ENCODE measurements at regions not wholly inside any gene's neighbourhood (a gene's known extent, or its start where the extent isn't known, plus 50 kb on each side); places are given as distances from the start of the nearest gene placed in this dataset.

DNA sequence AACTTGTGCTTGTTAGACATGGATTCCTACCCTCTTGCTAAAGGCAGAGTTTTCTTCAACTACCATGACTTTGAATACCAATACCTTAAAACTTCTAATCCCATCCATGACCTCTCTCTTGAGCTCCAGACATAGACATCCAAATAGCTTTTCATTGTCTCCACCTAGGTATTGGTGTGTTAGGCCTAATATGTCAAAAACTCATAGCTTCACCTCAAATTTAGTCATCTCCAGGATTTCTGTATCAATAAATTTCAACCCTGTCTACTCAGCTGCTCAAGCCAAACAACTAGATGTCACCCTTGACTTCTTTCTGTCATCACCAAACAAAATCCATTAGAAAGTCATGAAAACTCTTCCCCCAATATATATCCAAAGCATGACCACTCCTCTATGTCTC lies 617.7 kb upstream of the GRIA3 start:
- FAIRE-seq (no peak), DNase-seq (ENCODE audit: insufficient read length, low spot score) (no peak)
- TF ChIP-seq PAX5 (IDR thresholded peaks at IDR 0.05; ENCODE audit: insufficient read depth, low read length, severe bottlenecking) (no peak), TAF1 (IDR thresholded peaks at IDR 0.05; ENCODE audit: low read depth, low read length) (no peak), POLR2AphosphoS5 (IDR thresholded peaks at IDR 0.05; ENCODE audit: low read depth, low read length) (no peak), POU2F2 (IDR thresholded peaks at IDR 0.05; ENCODE audit: low read depth, low read length) (no peak)

DNA sequence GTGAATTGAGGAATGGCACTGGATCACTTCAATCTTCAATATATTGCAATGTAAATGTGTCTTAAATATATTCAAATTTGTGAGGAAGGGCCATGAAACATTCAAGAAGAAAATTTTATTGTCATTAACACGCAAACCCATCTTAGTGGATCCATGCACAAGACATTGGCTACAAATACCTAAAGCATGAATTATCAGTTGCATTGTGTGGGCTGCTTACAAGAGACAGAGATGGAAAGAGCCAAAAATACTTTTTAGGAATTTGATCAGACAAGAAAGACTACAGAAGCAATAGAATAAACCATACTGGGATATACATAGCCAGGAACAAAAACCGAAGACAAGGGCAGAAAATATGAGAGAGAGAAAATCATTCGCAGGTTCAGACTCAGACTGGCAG lies 616.2 kb upstream of the GRIA3 start:
- DNase-seq (ENCODE audit: insufficient read length, low spot score), result no peak
- FAIRE-seq, result no peak
- TF ChIP-seq PAX5 (IDR thresholded peaks at IDR 0.05; ENCODE audit: insufficient read depth, low read length, severe bottlenecking) (no peak), POLR2AphosphoS5 (IDR thresholded peaks at IDR 0.05; ENCODE audit: low read depth, low read length) (no peak), SPI1 (IDR thresholded peaks at IDR 0.05; ENCODE audit: low read depth, low read length) (no peak), POU2F2 (IDR thresholded peaks at IDR 0.05; ENCODE audit: low read depth, low read length) (no peak), TAF1 (IDR thresholded peaks at IDR 0.05; ENCODE audit: low read depth, low read length) (no peak), POLR2A (IDR thresholded peaks at IDR 0.05; ENCODE audit: low read depth, low read length) (no peak)

DNA sequence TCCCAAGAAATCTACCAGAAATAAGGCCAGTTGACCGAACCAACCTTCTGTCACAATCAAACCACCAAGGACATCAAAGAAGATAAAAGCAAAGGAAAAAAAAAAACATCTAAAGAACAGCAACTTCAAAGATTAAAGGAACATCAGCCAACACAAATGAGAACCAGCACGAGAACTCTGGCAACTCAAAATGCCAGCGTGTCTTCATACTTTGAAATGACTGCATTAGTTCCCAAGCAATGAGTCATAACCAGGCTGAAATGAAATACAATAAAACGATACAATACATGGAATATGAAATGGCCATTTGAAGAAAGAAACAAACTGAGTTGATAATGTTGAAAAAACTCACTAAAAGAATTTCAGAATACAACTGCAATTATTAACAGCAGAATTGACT lies 611.6 kb upstream of the GRIA3 start:
- TF ChIP-seq POLR2A (IDR thresholded peaks at IDR 0.05; ENCODE audit: low read depth, low read length) (no peak), TAF1 (IDR thresholded peaks at IDR 0.05; ENCODE audit: low read depth, low read length) (no peak), PAX5 (IDR thresholded peaks at IDR 0.05; ENCODE audit: insufficient read depth, low read length, severe bottlenecking) (no peak), POLR2AphosphoS5 (IDR thresholded peaks at IDR 0.05; ENCODE audit: low read depth, low read length) (no peak), SPI1 (IDR thresholded peaks at IDR 0.05; ENCODE audit: low read depth, low read length) (no peak), POU2F2 (IDR thresholded peaks at IDR 0.05; ENCODE audit: low read depth, low read length) (no peak)
- no peak for FAIRE-seq
- DNase-seq (ENCODE audit: insufficient read length, low spot score), result no peak

DNA sequence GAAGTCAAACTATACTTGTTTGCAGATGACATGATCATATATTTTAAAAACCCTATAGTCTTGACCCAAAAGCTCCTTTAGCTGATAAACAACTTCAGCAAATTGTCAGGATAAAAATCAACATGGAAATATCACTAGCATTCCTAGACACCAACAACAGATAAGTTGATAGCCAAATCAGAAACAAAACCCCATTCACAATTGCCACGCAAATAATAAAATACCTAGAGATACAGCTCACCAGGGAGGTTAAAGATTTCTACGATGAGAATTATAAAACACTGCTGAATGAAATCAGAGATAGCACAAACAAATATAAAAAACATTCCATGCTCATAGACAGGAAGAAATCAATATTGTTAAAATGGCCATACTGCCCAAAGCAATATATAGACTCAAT lies 605.0 kb upstream of the GRIA3 start:
- no peak for FAIRE-seq
- DNase-seq (ENCODE audit: insufficient read length, low spot score), result no peak
- TF ChIP-seq TAF1 (IDR thresholded peaks at IDR 0.05; ENCODE audit: low read depth, low read length), result no peak
- no peak for TF ChIP-seq SPI1 (IDR thresholded peaks at IDR 0.05; ENCODE audit: low read depth, low read length)

DNA sequence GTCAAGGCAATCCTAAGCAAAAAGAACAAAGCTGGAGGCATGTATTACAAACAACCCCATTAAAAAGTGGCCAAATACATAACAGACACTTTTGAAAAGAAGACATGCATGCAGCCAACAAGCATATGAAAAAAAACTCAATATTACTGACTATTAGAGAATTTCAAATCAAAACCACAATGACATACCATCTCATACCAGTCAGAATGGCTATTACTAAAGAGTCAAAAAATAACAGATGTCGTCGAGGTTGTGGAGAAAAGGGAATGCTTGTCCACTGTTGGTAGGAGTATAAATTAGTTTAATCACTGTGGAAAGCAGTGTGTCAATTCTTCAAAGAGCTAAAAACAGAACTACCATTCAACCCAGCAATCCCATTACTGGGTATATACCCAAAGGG lies 604.6 kb upstream of the GRIA3 start:
- DNase-seq (ENCODE audit: insufficient read length, low spot score) (no peak), FAIRE-seq (no peak)
- TF ChIP-seq SPI1 (IDR thresholded peaks at IDR 0.05; ENCODE audit: low read depth, low read length), result no peak
- no peak for TF ChIP-seq TAF1 (IDR thresholded peaks at IDR 0.05; ENCODE audit: low read depth, low read length)
- TF ChIP-seq POLR2A (IDR thresholded peaks at IDR 0.05; ENCODE audit: low read depth, low read length), result no peak
- no peak for TF ChIP-seq POLR2AphosphoS5 (IDR thresholded peaks at IDR 0.05; ENCODE audit: low read depth, low read length)
- TF ChIP-seq POU2F2 (IDR thresholded peaks at IDR 0.05; ENCODE audit: low read depth, low read length), result no peak
- no peak for TF ChIP-seq PAX5 (IDR thresholded peaks at IDR 0.05; ENCODE audit: insufficient read depth, low read length, severe bottlenecking)

DNA sequence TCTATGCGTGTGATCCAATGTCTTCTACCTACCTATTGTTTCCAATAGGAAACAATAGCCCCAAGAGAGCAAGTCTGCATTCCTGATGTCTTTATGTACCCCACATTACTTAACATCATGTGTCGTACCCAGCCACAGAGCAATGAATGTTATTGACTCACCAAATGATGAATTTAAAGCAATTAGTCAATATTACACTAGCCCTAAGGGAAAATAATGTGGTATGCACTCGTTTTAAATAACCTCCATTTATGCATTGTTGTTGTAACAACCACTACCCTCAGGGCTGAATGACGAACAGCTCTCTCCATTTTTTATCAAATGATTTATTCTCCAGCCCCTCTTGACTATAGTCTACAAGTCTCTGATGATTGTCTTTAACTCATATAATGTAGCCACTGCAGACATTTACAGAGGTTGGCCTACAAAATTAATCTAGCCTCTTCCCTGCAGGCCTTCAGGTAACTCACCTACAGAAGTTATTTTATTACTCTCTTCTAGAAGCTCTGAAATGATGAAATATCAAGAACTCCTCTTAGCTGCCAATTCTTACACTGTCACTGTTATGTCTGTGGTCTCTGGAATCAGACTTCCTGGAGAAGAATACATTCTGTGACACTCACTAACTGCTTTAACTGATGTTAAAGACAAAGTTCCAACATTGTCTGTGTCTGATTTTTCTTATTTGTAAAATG lies 601.7 kb upstream of the GRIA3 start:
- TF ChIP-seq PAX5 (IDR thresholded peaks at IDR 0.05; ENCODE audit: insufficient read depth, low read length, severe bottlenecking) (no peak), SPI1 (IDR thresholded peaks at IDR 0.05; ENCODE audit: low read depth, low read length) (no peak), POLR2AphosphoS5 (IDR thresholded peaks at IDR 0.05; ENCODE audit: low read depth, low read length) (no peak)
- DNase-seq (ENCODE audit: insufficient read length, low spot score) (no peak), FAIRE-seq (no peak)

DNA sequence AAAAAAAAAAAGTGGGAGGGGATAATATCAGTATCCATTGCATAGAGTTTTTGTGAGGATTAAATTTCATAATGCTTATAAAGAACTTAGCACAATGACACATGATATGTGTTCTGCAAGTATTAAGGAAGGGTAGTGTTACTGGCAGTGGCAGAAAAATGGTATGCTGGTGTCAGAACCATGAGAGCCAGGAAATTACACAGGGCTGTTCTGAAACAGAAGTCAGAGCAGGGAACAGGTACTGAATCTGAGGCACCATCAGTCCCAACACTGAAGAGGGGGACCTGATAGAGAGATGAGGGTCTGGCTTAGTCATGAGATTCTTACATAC lies 601.1 kb upstream of the GRIA3 start:
- FAIRE-seq (no peak), DNase-seq (ENCODE audit: insufficient read length, low spot score) (no peak)
- no peak for TF ChIP-seq PAX5 (IDR thresholded peaks at IDR 0.05; ENCODE audit: insufficient read depth, low read length, severe bottlenecking)
- TF ChIP-seq POLR2A (IDR thresholded peaks at IDR 0.05; ENCODE audit: low read depth, low read length), result no peak
- no peak for TF ChIP-seq POU2F2 (IDR thresholded peaks at IDR 0.05; ENCODE audit: low read depth, low read length)
- no peak for TF ChIP-seq SPI1 (IDR thresholded peaks at IDR 0.05; ENCODE audit: low read depth, low read length)
- TF ChIP-seq POLR2AphosphoS5 (IDR thresholded peaks at IDR 0.05; ENCODE audit: low read depth, low read length), result no peak
- TF ChIP-seq TAF1 (IDR thresholded peaks at IDR 0.05; ENCODE audit: low read depth, low read length), result no peak

DNA sequence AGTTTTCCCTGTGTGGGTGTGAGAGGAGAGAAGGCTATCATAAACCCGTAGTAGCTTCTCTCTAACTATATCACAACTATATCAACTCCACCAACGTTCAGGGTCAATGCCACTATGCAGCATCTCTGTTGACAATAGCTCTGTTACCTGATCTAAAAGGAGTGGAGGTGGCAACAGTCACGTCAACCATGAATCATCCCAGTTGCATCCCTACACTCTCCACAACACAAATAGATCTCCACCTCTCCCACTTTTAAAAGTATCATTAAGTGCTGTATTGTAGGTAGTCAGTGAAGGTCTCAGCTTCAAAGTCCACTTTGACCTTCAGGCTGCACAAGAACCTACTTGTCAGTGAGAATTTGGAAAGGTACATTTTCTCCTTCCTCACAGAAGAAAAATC lies 600.5 kb upstream of the GRIA3 start:
- FAIRE-seq, result no peak
- no peak for DNase-seq (ENCODE audit: insufficient read length, low spot score)
- TF ChIP-seq PAX5 (IDR thresholded peaks at IDR 0.05; ENCODE audit: insufficient read depth, low read length, severe bottlenecking), result no peak
- no peak for TF ChIP-seq POLR2A (IDR thresholded peaks at IDR 0.05; ENCODE audit: low read depth, low read length)
- TF ChIP-seq POLR2AphosphoS5 (IDR thresholded peaks at IDR 0.05; ENCODE audit: low read depth, low read length), result no peak
- no peak for TF ChIP-seq SPI1 (IDR thresholded peaks at IDR 0.05; ENCODE audit: low read depth, low read length)
- TF ChIP-seq POU2F2 (IDR thresholded peaks at IDR 0.05; ENCODE audit: low read depth, low read length), result no peak
- TF ChIP-seq TAF1 (IDR thresholded peaks at IDR 0.05; ENCODE audit: low read depth, low read length), result no peak

DNA sequence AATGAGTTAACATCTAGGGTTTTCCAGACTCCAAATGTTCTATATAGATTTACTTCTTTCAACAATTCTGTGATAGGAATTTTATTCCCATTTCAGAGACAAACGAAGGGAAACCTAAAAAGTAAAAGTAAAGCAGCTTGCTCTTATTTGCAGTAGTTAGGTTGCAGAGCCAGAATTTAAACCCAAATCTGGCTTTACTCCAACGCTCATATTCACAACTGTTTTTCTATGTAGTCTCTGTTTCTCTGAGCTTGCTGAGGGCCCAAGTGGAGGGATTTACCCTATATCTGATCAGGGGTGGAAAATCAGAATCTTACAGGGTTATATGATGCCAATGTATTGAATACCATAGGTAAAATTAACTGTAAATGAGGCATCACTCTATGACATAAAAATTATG lies 599.1 kb upstream of the GRIA3 start:
- no peak for FAIRE-seq
- DNase-seq (ENCODE audit: insufficient read length, low spot score), result no peak
- no peak for TF ChIP-seq POLR2A (IDR thresholded peaks at IDR 0.05; ENCODE audit: low read depth, low read length)
- TF ChIP-seq PAX5 (IDR thresholded peaks at IDR 0.05; ENCODE audit: insufficient read depth, low read length, severe bottlenecking), result no peak
- no peak for TF ChIP-seq TAF1 (IDR thresholded peaks at IDR 0.05; ENCODE audit: low read depth, low read length)
- TF ChIP-seq POU2F2 (IDR thresholded peaks at IDR 0.05; ENCODE audit: low read depth, low read length), result no peak
- TF ChIP-seq SPI1 (IDR thresholded peaks at IDR 0.05; ENCODE audit: low read depth, low read length), result no peak
- no peak for TF ChIP-seq POLR2AphosphoS5 (IDR thresholded peaks at IDR 0.05; ENCODE audit: low read depth, low read length)

DNA sequence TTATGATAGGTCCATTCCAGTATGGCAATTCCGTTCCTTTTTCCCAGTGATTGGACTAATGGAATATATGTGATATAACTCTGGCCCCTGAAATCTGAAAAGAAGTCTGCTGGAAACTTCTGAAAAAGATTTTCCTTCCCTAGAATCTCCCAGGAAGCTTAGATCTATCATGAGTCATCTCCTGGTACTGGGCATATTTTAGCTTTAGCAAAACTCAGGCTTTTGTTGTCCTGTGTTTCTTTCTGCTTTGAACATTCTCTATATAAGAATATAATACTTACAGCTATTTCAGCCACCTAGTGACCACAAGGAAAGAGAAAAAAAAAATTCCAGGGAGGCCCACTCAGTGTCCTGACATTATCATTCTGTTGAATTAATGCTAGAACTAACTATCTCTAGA lies 597.2 kb upstream of the GRIA3 start:
- no peak for FAIRE-seq
- TF ChIP-seq POLR2A (IDR thresholded peaks at IDR 0.05; ENCODE audit: low read depth, low read length), result no peak
- no peak for TF ChIP-seq TAF1 (IDR thresholded peaks at IDR 0.05; ENCODE audit: low read depth, low read length)
- no peak for TF ChIP-seq POU2F2 (IDR thresholded peaks at IDR 0.05; ENCODE audit: low read depth, low read length)
- TF ChIP-seq POLR2AphosphoS5 (IDR thresholded peaks at IDR 0.05; ENCODE audit: low read depth, low read length), result no peak
- no peak for TF ChIP-seq SPI1 (IDR thresholded peaks at IDR 0.05; ENCODE audit: low read depth, low read length)
- no peak for TF ChIP-seq PAX5 (IDR thresholded peaks at IDR 0.05; ENCODE audit: insufficient read depth, low read length, severe bottlenecking)
- no peak for DNase-seq (ENCODE audit: insufficient read length, low spot score)
